HL-60/S4 treated with phorbol 12-myristate 13-acetate at 8.2 ng/mL for 4 days and 3 days (cell line): ENCODE measurements at regions not wholly inside any gene's neighbourhood (a gene's known extent, or its start where the extent isn't known, plus 50 kb on each side); places are given as distances from the start of the nearest gene placed in this dataset.

Experiments
- in situ Hi-C: fragments of 300-500 bp; cut with MboI; formaldehyde crosslinking; loops from 2 replicates; pipeline ENCODE4 v1.15.0; 2022; ENCODE audit warnings: low sequenced_read_pairs

DNA sequence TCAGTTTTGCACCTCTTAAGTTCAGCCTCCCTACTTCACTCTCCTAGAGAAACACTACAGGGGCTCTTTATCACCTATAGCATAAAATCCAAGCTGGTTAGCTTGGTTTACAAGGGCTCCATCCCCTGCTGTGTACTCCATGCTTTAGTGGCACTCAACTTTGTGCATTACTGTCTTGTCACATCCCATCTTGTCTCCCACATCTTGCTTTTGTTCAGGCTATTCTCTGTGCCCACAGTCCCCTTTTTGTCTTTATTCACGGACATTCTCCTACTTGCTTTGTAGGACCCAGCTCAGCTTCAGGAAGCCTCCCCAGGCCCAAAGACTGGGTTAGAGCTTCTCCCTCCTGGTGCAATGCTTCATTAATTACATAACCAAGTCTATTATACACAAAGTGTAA lies 107.9 kb upstream of the SPACA1 start:
- in situ Hi-C loops, result loop anchor here (25.0 kb wide), 1 partner anchor 923 kb away; no protein-coding TSS in a partner anchor

DNA sequence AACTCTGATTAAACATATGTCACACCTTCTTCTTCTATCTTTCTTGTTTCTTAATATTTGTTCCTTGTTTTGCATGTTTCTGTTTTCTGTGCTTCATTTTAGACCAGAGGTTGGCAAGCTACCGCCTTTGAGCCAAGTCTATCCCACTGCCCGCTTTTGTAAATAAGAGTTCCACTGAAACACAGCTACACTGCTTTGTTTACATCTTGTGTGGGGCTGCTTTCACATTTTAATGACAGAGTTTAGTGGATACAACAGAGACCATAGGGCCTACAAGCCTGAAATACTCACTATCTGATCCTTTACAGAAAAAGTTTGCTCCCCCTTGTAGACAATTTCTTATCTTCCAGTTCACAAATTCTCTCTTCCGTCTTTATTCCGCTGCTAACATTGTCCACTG lies 109.4 kb upstream of the SPACA1 start:
- in situ Hi-C loops, result loop anchor here (25.0 kb wide), 1 partner anchor 924 kb away; no protein-coding TSS in a partner anchor

DNA sequence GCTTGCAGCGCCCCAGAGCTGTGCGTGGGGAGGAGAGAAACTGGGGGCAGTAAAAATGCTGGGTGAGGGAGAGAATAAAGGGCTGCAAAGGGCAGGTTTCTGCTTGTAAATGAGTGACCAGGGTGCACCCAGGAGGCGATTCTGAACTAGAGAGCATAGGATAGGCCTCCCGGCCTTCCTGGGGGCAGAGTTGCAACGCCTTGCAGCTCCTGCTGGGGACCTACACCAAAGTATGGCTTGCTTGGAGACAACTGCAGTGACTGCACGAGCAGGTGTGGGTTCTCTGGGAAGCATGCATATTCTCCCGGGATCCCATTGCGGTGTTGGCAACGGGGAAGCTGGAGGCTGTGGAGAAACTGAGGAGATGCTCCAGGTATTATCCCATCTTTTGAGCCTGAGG lies 111.6 kb upstream of the SPACA1 start:
- in situ Hi-C loops, result loop anchor here (25.0 kb wide), 1 partner anchor 926 kb away; no protein-coding TSS in a partner anchor

DNA sequence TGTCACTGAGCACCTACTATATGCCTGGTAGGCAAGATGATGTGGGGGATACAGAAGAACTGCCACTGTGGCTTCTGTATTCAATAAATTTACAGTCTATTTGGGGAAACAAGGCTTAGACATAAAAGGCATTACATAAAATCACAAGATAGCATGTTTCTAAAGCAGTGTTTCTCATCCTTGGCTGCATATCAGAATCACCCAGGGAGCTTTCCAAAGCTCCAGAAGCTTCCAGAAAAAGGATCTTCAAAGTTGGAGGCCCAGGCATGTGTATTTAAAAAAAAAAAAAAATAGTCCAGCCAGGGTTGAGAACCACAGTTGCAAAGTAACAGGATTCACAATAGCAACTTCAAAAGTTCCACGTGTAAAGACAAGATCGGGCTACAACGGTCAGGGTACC lies 112.4 kb upstream of the SPACA1 start:
- in situ Hi-C loops, result loop anchor here (25.0 kb wide), 1 partner anchor 927 kb away; no protein-coding TSS in a partner anchor

DNA sequence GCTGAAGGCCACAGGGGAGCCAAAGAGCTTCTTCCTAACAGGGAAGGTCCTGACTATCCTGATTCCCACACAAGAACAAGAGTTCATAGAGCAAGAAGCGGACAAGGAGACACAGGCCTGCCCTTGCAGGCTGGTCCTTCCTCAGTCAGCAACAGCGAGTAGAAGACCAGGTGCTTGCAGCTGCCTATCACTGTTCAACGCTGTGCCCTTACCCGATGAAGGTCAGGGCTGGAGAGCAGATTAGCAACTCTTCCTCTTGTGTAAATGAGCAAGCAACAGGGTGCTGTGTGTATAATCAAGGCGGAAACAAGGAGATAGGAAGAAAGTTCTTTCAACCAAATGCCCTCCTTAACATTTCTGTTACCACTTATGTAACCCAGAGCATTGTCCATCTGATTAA lies 115.3 kb upstream of the SPACA1 start:
- in situ Hi-C loops, result loop anchor here (25.0 kb wide), 1 partner anchor 930 kb away; no protein-coding TSS in a partner anchor

DNA sequence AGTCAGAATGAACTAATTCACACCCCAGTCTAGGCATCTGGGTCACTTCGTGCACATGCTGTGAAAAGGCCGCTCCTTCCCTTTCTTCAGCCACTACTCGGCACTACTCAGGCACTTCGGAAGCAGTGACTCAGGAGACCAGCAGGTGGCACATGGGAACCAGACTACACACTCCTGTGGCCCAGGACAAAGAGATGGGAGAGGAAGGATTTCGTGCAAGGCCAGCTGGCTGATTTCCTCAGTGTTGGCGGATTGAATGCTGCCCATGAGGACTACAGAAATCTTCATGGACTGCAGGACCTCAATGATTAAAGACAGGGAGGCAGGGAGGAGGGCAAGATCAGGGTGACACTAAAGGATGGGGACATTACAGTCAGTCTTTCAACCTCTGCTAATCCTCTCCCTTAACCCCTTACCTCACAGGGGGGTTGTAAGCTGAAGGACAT lies 117.8 kb upstream of the SPACA1 start:
- in situ Hi-C loops, result loop anchor here (25.0 kb wide), 1 partner anchor 932 kb away; no protein-coding TSS in a partner anchor

DNA sequence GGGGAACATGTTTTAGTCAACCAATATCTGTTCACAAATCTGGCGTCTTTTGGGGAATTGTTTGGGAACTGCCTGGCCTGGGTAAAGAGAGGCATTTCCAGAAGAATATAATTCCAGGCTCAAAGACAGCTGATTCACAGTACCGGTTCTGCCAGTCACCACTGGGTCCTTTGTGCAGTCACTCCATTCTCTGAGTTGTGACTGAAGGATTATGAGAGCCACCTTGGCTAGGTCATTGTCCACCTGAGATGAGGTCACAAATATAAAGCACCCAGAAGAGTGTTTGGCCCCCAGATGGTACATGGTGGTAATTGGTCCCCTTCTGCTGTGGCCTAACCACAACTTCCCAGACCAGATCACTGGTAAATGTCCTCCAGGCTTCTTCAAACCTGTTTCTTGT lies 121.0 kb upstream of the SPACA1 start:
- in situ Hi-C loops, result loop anchor here (25.0 kb wide), 1 partner anchor 936 kb away; no protein-coding TSS in a partner anchor

DNA sequence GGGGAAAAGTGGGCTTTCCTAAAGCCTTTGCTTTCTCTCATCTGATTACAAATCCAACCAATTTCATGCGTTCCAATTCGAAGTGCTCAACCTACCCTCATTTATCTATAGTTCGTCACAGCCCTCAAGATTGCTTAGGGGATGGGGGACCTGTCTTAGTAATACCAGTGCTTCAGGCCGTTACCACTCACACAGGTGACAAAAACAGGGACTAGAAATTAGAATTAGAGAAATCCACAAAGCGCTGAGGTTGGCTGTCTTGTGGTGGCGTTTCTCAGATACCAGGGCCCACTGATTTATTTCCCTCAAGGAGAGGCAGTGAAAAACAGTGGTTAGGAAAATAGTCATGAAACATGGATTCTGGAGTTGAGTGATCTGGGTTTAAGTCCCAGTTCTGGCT lies 121.6 kb upstream of the SPACA1 start:
- in situ Hi-C loops, result loop anchor here (25.0 kb wide), 1 partner anchor 936 kb away; no protein-coding TSS in a partner anchor

DNA sequence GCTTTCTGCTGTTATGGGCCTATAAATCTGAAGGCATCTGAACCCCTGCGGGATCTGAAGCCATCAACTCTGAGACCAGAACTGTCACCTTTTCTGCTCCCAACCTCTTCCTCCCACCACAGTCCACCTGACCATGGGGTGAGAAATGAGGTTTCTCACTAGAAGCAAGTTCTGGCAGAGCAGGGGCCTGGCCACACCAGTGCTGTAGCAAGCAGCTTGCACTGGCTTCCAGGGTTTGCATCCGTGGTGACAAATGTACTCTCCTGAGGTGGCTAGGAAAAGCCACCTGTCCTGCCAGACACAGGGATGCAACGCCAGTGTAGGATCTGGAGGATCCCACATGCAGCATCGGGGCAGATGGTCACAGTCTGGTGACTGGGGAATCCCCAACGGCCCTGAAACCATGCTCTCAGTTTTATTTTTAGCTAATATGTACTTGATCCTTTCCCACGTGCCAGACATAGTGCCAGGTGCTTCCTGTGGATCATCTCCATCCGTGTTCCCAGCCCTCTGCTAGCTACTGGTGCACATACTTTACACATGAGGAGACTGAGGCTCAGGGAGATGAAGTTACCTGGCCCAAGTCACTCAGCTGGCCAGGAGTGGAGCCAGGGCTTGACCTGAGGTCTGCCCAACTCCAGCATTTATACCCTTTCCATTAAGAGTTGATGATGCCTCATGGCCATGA lies 122.1 kb upstream of the SPACA1 start:
- in situ Hi-C loops, result loop anchor here (25.0 kb wide), 1 partner anchor 937 kb away; no protein-coding TSS in a partner anchor

DNA sequence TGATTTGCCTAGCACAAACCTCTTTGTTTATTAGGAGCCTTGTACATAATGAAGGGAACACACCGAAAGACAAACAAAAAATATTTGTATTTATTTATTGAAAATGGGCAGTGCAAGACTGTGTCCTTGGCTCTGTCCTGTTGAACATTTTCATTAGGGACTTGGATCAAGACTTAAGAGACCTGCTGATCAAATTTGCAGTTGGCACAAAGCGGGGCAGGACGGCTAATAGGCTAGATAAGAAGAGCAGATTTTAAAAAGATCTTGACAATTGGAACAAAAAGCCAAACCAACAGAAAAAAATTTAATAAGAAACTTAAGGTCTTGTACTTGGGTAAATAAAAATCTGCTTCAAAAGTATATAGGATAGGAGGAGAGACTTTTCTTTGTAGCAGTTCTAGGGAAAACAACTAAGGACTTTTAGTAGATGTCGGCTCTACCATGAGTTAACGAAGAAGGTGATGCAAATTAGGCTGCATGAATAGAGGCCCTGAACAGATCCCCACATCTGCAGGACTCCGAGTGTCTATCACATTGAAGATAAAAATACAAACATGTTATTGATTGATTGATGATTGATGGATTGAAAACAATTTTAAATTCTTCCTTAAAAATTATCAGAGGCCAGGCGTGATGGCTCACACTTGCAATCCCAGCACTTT lies 124.1 kb upstream of the SPACA1 start:
- in situ Hi-C loops, result no loop called here

DNA sequence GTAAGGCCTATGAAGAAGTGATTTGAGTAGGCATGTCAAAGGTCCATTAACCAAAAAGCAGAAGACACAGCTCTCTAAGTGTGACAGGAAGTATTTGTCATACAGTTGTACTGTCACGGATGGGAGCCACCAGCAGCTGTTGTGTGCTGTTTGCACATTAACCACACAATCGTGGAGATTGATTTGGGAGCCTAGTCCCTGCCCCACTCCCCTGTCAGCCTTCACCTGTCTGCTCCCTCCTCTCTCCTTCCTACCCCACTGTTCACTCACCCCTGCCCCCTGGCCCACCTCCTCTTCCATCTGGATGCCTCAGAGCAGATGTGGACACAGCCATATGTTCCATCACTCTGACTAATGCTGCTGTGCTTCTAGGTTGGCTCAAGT lies 124.7 kb upstream of the SPACA1 start:
- in situ Hi-C loops, result no loop called here

DNA sequence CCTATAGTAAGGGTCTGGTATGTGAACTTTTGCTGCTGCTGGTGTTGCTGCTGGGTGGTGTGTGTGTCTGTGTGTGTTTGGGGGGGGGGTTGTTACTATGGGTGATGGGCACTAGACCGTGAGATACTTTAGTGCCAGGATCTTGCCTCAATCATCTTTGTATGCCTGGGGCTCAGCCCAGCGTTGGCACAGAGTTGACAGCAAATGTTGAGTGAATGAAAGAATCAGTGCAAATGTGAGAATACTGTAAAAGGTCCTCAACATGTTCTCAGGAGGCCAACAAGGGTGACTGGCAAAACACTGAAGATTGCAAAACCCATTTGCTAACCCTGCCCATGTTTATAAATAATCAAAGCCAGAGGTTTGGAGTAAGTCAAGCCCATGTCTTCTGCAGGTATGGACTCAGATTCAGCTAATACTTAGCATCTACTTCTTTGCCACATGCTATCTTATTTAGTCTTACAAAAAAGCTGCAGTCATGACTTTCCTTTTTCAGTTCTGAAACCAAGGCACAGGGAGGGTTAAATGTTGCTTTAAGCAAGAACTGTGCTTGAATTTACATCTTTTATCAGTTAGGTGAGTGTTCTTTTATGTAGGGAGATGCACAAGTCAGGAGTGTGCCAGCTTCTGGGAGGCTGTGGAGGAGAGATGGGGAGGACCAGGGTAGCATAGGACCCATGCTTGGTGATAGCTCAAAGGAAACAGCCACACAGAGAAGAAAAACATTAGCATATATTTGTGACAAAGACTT lies 125.3 kb upstream of the SPACA1 start:
- in situ Hi-C loops, result no loop called here

DNA sequence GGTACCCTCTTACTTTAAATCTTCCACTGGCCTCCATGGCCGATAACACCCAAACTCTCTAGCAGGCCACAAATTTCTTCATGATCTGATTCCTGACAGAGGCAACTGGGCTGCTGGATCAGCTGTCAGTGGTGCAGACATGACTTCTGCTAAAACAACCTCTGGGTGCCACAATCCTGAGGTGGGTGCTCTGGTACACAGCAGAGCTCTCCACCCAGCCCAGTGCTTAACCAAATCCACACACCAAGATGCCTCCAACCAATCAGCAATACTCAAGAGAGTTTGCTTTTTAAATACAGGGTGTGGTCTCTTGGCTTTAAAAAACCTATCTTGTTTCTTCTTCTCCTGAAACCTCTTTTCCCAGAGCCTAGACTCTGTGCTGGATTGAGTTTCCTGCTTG lies 126.6 kb upstream of the SPACA1 start:
- in situ Hi-C loops, result no loop called here

DNA sequence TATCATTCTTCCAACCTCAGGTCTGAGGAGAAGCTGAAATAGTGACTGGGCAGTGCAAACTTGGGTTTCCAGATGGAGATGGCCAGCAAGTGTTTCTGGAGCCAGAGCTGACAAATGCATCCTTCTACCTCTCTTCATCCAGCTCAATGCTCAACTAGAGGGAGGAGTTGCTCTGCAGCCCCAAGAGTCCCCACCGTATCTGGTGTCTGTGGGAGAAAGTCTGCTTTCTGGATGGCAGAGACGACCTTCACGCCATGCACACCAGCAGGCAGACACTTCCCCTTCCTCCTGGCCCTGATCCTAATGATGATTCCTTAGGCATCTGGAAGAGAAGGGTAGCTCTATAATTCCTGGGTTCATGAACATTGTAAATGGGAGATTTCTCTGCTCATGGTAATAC lies 127.4 kb upstream of the SPACA1 start:
- in situ Hi-C loops, result no loop called here

DNA sequence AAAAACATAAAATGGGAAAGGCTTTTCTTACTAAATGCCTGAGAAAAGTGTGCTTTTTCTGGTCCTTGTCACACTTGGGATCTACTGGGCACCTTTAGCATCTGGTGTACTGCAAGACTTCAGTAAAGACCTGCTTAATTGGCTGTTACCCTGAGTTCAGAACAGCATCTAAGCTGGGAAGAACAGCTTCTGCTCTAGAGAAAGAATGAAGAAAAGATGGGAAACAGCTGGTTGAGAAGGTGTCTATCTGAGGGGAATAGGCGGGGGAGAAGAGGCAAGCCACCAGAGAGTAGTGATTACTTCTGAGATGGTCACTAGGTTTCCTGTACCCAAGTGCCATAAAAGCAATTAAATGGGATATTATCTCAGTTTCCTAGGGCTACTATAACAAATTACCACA lies 128.2 kb upstream of the SPACA1 start:
- in situ Hi-C loops, result no loop called here

DNA sequence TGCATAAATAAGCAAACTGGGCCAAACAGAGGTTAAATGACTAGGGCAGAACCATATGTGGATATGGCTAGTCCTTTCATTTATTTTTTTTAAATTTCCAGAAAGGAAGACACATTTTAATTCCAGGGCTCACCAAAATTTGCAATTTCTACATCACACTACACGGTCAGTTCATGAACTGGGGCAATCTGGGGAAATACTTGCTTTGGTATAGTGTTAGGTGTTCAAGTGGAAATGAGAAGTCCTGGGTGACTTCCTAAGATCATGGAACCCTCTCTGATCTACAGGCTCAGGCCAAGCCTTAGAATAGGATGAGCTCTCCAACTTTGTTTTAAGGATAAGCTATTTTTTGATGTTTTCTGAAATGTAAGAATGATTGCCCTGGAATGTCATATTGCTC lies 128.6 kb upstream of the SPACA1 start:
- in situ Hi-C loops, result no loop called here

DNA sequence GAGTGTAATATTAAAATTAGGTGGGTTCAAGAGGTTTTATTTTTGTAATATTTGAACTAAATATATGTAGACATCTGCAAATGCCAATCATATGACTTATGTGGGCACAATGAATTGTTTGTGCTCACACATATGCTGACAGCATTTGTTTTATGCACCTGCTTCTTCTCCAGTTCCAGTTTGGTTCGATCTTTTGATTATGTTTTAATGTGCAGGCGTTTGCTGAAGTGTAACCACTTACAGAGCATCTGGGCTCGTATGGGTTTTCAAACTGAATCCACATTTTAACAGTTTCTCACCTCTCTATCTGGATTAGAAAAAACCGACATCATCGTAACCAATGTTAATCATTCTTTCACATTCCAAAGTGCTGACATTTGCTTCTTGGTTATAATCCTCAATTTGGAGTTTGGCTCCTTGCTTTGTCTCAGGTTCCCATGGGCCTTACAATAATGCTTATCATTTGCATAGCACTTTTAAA lies 129.1 kb upstream of the SPACA1 start:
- in situ Hi-C loops, result no loop called here

DNA sequence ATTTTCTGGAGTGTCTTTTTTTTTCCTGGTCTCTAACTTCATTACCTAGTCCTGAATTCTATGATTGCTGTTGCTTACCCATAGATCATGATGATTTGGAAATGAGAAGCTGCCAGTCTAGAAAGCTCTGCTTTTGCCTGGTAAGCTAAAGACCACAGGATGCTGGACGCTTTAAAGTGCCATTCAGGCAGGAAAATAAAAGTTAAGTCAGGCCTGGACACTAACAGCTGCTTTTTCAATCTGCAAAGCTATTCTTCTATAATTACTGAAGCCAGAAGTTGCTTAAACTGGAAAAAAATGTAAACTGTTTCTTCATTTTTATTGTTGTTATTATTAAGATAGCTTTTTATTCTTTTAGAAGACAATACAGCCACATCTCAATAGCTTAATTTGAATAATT lies 129.8 kb upstream of the SPACA1 start:
- in situ Hi-C loops, result no loop called here

DNA sequence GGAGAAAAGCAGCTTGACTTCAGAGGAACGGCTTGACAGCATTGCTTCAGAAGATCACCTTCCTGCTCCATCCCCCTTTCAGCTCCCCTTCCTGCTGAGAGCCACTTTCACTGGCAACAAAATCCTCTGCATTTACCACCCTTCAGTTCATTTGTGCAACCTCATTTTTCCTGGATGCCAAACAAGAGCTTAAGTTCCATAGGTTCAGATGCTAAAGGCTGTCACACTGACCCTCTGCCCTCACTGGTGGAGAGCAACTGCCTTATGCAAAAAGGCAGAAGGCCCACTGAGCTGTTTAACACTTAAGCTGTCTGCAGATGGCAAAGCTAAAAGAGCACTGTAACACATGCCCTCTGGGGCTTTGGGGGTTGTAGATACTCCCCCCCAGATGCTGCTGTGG lies 131.2 kb upstream of the SPACA1 start:
- in situ Hi-C loops, result no loop called here

DNA sequence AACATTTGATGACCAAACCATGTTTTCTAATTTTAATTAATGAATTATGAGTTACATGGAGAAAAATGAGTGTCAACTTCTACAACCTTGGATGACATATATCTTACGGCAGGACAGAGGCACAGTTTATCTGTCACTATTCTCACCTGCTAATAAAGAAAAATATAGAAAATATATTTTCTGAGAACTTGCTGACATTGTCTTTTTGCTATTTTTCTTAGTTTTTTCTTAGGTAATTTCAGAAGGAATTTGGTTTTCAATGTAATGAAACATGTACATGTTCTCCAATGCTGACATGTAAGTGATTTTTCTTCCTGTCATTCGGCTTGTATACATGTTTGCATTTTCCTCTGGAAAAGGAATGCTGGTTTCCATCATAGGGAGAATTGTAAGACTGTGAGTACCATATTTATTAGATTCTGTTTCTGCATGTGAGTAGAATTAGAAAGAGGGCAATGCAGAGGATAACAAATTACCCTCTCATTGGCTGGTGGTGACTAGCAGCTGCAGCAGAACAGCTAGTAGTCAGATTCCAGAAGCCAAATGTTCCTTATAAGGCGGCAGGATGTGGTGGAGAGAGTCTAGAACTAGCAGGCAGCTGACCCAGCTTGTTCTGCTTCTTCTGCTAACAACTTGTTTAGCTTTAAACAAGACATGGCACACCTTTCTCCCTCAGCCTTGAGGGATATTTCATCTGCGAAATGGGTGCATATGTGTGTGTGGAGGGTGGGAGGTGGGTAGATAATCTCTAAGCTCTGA lies 132.8 kb upstream of the SPACA1 start:
- in situ Hi-C loops, result no loop called here

DNA sequence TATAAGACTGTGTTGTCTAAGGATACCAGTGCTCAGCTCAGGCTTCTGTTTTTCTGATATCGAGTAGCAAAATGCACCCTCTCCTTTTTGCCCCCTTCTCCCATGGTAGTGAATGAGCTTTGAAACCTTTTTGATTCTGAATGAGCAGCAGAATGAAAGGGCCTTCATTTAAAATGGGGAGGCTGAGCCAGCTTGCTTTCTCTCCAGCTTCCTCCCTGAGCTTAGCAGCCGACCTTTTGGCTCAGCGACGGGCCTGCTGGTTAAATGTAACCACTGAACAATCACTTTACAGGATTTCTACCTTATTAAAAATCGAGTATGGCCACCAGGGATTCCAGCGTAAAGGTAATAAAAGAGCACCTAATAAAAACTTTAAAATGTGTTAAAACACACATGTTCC lies 133.7 kb upstream of the SPACA1 start:
- in situ Hi-C loops, result no loop called here
